ENCODE measurements at regions not wholly inside any gene's neighbourhood (a gene's known extent, or its start where the extent isn't known, plus 50 kb on each side); places are given as distances from the start of the nearest gene placed in this dataset.

DNA sequence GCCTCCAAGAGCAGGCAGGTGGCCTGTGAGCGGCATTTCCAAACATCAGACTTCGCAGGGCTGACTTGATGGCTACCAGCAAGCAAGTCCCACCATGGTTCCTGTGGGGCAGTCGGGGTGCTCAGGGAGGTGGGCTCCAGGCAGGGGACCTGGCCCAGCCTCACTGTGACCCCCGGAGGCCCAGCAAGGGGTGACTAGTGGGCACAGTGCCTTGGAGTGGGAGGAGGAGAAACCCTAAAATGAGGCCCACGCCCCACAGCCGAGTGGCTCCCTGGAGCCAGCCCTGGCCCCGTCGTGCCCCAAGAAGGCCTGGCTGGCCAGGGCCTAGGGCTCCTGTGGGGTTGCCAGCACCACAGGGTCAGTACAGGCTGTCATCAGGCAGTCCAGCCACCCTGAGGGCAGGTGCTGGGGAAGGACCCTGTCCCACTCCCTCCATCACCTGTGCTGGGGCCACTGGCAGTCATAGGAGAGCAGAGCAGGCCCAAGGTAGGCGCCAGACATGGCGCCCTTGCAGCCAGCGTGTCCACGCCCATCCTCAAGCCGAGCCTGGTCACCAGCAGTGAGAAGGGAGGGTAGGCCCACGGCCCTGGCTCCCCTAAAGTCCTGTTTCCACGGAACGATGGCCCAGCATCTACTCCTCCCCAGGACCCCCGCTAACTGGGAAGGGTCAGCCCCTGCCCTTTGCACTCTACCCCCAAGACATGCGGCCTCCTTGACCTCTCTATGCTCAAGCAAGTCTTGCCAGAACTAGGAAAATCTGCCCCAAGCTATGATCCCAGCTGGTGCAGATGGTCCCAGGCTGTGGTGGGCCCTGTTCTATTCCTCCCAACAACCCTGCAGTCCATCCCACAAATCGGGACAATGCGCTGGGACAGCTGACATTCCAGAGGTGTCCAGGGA is 144.2 kb upstream of the C14orf180 start:
- DNase-seq (ENCODE audit: low read depth), result no peak
- H3K4me3 ChIP-seq (ENCODE audit: low read length), result no peak overlapping the region
- TF ChIP-seq, protein P1, sequence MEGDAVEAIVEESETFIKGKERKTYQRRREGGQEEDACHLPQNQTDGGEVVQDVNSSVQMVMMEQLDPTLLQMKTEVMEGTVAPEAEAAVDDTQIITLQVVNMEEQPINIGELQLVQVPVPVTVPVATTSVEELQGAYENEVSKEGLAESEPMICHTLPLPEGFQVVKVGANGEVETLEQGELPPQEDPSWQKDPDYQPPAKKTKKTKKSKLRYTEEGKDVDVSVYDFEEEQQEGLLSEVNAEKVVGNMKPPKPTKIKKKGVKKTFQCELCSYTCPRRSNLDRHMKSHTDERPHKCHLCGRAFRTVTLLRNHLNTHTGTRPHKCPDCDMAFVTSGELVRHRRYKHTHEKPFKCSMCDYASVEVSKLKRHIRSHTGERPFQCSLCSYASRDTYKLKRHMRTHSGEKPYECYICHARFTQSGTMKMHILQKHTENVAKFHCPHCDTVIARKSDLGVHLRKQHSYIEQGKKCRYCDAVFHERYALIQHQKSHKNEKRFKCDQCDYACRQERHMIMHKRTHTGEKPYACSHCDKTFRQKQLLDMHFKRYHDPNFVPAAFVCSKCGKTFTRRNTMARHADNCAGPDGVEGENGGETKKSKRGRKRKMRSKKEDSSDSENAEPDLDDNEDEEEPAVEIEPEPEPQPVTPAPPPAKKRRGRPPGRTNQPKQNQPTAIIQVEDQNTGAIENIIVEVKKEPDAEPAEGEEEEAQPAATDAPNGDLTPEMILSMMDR (IDR thresholded peaks at IDR 0.05; ENCODE audit: insufficient read depth, low read depth, low read length, missing control alignments), result no peak

DNA sequence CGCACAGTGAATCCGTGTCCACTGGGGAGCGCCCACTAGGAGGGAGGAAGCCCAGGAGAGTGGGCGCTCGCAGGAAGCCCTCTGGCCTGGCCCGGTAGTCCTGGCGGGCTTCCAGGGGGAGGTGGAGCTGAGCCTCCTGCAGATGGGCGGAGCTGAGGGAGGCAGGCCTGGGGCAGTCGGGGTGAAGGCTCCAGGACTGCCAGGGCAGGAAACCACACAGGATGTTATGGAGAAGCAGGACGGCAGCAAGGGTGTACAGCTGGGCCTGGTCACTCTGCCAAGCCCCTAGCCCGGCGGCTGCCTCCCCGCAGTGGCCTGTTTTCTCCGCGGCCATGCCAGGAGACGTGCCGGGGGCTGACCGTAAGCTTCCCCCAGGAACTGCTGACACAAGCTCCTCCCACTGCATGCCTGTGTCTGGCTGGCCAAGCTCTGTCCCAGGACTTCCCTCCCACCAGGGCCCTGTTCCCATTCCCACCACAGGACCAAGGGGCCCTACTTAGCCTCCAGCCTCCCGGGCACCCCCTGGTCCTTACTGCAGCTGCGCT is 143.4 kb upstream of the C14orf180 start:
- DNase-seq (ENCODE audit: low read depth), result no peak
- H3K4me3 ChIP-seq (ENCODE audit: low read length), result no peak overlapping the region
- TF ChIP-seq, protein P1 (IDR thresholded peaks at IDR 0.05; ENCODE audit: insufficient read depth, low read depth, low read length, missing control alignments), result no peak

DNA sequence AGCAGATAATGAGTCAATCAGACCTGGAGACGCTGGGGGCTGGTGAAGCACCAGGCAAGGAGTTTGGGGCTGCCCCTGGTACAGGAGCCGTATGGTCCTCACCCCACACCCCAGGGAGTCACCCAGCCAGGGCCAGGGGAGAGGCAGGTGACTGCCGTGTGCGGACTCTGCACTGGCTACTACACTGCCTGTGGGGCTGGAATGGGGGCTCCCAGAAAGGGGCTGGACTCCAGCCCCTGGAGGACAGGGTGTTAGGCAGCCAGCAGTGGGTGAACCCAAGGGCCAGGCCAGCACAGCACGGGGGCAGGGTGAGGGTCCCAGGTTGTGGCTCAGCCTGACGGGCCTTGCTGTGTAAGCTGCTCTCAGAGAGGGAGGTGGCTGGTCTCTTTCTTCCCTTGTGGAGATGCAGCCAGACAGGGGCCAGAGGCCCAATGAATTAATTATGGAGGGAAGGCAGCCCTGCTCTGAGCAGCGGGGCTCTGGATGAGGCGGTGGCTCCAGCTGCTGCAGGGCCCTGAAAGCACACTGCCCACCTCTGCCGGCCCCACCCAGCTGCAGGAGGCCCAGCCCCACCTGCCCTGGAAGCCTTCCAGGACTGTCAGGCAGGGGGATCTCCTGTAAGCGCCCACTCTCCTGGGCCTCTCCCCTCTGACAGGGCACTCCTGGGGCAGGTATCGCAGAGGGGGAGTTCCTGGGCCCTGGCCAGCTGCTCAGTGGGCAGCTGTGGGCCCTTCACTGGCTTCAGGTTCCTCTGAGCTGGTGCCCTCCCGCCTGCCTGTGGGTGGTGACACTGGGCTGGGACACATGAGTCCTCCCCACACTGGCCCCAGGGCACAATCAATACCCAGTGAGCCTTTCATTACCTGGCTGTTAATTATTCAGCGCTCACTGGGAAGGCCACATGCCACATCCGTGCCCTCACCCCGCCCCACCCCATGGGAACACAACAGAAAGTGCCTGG is 142.5 kb upstream of the C14orf180 start:
- DNase-seq (ENCODE audit: low read depth), result no peak
- no peak overlapping the region for H3K4me3 ChIP-seq (ENCODE audit: low read length)
- TF ChIP-seq, protein P1 (IDR thresholded peaks at IDR 0.05; ENCODE audit: insufficient read depth, low read depth, low read length, missing control alignments), result no peak

DNA sequence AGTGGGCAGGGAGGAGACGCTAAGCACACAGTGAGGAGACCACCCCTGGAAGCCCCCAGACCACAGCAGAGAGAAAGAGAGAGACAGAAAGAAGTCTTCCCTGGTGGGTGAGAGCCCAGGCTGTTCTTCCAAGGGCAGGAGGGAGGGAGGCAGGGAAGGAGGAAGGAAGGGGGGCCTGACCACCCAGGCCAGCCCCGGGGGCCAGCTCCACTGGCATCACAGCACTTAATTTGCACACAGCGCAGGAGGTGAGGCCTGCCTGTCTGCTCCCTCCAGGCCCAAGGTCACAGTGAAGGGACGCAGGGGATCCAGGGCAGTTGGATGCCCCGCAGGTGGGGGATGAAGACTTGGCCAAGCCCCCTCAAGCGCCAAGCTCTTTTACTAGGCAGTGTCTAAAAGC is 141.9 kb upstream of the C14orf180 start:
- no peak overlapping the region for H3K4me3 ChIP-seq (ENCODE audit: low read length)
- no peak for DNase-seq (ENCODE audit: low read depth)
- TF ChIP-seq, protein P1 (IDR thresholded peaks at IDR 0.05; ENCODE audit: insufficient read depth, low read depth, low read length, missing control alignments), result no peak

DNA sequence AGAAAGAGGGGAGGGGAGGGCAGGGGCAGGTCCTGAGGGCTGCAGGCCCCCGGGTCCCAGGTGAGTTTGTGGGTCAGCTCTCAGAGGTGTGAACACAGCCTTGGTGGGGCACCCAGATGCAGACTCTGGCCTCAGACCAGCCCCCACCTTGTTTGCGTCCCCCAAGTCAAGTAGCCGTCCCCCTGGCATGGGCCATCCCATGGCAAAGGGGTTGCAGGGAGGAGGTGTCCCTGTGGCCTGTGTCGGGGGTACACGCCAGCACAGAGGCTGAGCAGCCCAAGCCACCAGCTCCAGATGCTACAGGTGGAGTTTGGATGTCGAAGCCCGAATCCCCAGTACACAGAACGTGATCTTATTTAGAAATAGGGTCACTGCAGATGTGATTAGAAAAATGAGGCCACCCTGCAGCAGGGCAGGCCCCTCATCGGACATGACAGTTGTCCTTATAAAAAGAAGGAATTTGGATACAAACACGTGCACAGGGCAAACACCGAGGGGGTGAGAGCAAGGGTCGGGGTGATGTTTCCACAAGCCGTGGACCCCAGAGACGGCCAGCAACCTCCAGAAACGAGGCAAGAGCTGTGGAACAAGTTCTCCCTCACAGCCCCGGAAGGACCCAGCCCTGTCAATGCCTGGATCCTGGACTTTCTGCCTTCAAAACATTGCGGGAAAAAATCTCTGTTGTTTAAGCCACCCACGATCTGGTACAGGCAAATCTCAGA is 141.2 kb upstream of the C14orf180 start:
- no peak for DNase-seq (ENCODE audit: low read depth)
- TF ChIP-seq, protein P1 (IDR thresholded peaks at IDR 0.05; ENCODE audit: insufficient read depth, low read depth, low read length, missing control alignments), result no peak
- no peak overlapping the region for H3K4me3 ChIP-seq (ENCODE audit: low read length)

DNA sequence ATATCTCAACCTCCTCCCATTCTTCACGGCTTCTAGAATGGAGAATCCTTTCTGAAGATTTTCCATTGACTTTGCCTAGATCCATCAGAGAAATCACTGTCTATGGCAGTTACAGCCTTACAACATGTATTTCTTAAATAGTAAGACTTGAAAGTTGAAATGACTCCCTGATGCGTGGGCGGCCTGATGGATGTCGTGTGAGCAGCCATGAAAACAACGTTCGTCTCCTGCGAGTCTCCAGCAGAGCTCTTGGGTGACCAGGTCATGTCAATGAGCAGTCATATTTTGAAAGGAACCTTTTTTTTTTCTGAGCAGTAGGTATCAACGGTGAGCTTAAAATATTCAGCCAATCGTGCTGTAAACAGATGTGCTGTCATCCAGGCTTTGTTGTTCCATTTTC is 139.9 kb upstream of the C14orf180 start:
- TF ChIP-seq, protein P1 (IDR thresholded peaks at IDR 0.05; ENCODE audit: insufficient read depth, low read depth, low read length, missing control alignments), result no peak
- no peak for DNase-seq (ENCODE audit: low read depth)
- H3K4me3 ChIP-seq (ENCODE audit: low read length), result no peak overlapping the region
